NCI-H187 (cell line): ENCODE measurements at regions not wholly inside any gene's neighbourhood (a gene's known extent, or its start where the extent isn't known, plus 50 kb on each side); places are given as distances from the start of the nearest gene placed in this dataset.
"Not testable (repeated sequence)": the region's sequence is repeated elsewhere in the genome, so short reads cannot be mapped to it uniquely, and the experiment has no call there.

ENCODE experiments used
- DNase-seq, 2 experiments: peaks; one replicate each; lab custom pipeline; 2025; lab: John Stamatoyannopoulos, UW

DNA sequence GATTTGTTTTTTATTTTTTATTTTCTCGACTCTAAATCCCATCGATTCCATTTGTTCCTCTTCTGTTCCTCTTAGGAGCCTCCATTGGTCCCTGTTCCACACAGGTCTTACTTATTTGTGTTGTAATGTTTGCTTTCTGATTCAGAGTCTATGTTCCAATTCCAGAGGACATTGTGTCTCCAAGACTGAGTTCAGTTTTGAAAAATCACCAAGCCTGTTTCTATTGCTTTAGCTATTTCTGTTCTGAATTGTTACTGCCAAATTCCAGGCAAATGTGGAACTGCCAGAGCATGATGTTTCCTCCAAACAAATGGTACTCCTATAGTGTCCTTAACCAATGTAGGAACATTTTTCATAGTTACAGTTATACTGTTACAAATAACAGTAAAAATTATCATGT, 270.9 kb upstream of the SPTLC3 start:
- no peak for DNase-seq

DNA sequence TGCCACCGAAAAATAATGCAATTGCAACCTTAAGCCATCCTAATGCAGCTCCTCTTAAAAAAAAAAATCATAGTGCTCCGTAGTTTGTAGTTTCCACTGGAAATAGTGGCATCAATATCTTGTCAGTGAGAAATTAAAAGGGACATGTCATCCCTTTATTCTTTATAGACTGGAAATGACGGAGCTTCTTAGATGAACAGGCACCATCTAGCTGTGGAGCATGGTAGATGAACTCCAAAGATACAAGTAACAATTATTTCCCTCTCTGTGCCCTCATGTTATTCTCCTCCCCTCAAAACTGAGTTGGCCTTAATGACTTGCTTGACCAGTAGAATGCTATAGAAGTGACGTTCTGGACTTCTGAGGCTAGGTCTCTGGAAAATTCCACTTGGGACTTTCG, 268.1 kb upstream of the SPTLC3 start:
- DNase-seq = no peak

DNA sequence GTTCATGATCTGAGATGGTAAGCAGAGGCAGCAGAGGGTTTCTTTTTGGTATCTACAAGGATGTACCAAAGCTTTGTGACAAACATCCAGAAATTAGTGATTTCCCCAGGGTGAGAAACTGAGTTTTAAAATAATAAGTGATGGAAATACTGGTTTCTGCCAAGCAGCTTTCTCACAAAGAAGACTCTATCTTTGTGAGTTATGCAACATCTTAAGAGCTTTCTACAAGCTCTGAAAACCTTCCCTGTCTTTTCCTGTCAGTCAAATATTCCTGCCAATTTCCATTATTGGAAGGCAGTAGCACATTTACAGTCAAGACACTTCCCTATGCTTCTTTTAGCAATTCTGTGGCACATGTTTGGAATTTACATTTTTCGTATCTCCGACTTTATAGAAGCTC, 264.7 kb upstream of the SPTLC3 start:
- DNase-seq = no peak

DNA sequence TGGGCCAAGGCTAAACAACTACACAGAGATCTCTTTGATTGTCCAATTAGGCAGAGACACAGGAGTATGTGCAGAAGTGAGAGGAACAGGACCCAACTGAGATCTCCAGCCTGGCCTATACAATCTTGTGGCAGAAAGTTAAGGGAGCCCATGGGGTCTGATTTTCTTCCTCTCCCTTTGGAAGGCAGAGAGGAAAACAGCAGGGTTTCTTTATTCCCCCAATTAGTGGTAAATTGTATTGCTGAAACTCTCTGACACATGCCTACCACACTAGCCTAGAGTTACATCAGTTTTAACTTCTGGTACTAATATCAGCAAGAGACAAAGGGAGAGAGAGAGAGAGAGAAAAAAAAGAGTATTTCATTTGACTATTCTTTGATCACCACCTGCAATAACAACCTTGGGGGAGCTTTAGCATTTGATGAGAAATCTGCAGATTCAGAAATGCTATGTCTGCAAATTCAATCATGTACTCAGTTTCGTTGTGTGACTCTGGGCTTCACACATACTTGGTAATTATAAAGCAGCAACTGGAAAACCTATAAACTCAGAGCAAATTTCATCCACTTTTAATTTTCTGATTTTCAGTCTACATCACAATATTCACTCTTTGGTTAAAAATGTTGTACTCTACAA, 260.3 kb upstream of the SPTLC3 start:
- no peak for DNase-seq

DNA sequence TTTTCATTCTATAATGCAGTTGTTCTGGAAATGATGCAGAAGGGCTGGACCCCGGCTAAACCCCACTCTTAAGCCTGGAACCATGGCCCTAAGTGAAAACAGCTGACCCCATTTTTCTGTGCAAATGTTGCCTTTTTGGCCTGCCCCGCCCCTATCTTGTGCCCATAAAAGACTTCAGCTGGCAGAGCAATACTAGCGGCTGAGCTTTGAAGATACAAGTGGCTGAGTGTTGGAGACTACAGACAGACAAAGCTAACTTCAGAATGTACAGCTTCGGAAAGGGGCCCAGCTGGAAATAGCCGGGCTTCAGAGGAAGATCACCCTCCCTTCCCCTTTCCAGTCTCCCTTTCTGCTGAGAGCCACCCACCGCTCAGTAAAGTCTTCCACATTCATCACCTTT, 258.6 kb upstream of the SPTLC3 start:
- DNase-seq = no peak

DNA sequence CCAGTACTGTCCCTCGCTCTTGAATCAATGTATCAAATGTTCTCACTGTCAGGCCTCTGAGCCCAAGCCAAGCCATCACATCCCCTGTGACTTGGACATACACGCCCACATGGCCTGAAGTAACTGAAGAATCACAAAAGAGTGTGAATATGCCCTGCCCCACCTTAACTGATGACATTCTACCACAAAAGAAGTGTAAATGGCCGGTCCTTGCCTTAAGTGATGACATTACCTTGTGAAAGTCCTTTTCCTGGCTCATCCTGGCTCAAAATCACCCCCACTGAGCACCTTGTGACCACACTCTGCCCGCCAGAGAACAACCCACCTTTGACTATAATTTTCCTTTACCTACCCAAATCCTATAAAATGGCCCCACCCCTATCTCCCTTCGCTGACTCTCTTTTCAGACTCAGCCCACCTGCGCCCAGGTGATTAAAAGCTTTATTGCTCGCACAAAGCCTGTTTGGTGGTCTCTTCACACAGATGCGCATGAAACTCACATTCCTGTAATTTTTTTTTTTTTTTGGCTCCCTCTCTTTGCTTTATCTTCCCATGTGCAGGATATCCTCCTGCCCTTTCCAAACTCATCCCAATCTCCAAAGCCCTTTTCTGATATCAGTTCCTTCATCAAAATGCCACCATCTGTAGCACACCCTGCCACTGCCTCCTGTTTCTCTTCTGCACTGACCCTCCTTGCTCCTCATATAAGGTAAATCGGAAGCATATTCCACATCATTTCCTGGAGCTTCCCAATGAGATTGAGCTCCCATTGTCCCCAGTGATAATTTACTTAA, 255.7 kb upstream of the SPTLC3 start:
- not testable (repeated sequence) for DNase-seq

DNA sequence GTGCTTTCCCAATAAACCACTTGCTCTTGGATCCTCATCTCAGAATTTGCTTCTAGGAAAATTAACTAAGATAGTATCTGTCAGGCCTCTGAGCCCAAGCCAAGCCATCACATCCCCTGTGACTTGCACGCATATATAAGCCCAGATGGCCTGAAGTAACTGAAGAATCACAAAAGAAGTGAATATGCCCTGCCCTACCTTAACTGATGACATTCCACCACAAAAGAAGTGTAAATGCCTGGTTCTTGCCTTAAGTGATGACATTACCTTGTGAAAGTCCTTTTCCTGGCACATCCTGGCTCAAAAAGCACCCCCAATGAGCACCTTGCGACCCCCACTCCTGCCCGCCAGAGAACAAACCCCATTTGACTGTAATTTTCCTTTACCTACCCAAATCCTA, 255.0 kb upstream of the SPTLC3 start:
- not testable (repeated sequence) for DNase-seq

DNA sequence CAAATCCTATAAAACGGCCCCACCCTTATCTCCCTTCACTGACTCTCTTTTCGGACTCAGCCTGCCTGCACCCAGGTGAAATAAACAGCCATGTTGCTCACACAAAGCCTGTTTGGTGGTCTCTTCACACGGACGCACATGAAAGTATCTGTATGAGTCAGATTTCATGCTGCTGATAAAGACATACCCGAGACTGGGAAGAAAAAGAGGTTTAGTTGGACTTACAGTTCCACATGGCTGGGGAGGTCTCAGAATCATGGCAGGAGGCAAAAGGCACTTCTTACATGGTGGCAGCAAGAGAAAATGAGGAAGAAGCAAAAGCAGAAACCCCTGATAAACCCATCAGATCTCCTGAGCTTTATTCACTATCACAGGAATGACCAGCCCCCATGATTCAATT, 249.3 kb upstream of the SPTLC3 start:
- DNase-seq = not testable (repeated sequence)

DNA sequence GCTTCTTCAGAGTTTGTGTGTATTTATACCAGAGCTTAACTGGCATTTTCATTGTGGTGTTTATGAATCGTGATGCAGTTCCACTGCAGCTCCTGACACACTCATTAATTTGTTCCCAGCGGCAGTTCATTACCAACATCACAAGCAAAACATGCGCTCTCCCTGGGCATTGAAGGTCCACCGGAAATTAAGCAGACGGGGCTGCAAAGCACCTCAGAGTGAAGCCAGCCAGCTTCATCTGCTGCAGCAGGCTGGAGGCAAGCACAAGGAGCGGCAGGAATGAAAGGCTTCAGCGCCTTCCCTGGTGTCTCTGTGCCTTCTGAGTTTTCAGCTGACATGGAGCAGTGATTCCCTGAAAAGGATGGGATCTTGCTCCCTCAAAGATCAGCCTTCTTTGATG, 246.0 kb upstream of the SPTLC3 start:
- no peak for DNase-seq

DNA sequence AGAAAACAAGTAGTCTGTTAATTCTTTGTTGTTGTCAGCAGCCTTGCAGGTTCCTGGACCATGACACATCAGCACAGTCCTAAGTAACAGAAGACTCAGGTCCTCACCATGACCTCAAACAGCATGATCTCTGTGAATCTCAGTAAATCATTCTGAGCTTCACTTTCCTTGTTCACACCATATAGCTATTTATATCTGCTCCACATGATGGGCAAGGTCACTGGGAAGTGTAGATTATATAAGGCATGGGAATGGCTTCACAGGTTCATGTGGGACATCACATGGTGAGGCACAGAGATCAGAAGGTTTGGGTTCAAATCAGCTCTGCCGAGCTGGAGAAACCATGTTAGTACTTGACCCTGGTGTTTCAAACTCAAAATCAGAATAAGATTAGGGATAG, 245.4 kb upstream of the SPTLC3 start:
- DNase-seq = no peak

DNA sequence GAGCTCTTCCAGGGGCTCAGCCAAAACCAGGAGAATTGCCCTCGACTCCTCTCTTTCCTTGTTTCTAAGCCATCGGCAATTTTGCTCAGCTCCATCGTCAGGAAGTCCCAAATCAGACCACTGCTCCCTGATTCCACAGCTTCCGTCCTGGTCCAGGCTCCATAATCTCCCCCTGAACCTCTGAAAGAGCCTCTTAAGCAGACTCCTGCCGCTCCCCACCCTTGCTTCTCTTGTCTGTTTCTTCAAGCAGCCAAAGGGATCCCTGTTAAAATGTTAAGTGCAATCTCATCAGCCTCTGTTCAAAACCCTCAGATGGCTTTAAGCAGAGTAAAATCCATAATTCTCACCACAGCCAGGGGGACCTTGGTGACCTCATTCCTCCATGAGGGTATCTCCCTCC, 244.7 kb upstream of the SPTLC3 start:
- no peak for DNase-seq

DNA sequence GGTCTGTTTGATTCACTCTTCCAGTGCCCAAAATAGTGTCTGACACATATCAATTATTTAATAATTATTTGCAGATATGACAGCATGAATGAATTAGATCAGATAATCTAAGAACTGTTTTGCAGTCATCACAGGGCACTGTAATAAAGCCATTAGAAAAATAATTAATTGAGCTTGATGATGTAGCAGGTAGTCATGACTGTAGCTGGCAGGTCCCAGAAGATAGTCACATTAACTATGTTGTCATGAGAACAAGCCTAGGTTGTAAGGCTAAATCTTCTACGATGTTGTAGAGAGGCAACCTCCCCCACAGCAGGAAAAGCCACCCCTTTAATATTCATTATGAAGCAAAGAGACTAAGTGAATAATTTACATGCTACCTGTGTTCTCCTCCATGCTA, 243.9 kb upstream of the SPTLC3 start:
- no peak for DNase-seq

DNA sequence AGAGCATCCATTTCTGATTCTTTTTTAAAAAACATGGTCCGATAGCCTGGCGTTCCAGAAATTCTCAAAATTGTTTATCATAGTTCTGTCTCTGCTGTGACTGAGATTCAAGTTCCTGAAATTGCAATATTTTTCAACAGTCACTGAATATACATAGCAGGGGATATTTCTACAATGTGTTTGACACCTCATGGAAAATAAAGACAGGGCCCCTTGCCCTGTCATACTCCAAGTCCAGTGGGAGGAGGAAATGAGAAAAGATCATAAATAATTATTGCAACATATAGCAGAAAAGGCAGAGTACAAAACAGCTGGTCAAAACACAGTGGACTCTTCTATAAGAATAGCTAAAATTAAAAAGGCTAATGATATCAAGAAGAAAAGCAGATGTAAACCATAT, 234.8 kb upstream of the SPTLC3 start:
- DNase-seq = no peak

DNA sequence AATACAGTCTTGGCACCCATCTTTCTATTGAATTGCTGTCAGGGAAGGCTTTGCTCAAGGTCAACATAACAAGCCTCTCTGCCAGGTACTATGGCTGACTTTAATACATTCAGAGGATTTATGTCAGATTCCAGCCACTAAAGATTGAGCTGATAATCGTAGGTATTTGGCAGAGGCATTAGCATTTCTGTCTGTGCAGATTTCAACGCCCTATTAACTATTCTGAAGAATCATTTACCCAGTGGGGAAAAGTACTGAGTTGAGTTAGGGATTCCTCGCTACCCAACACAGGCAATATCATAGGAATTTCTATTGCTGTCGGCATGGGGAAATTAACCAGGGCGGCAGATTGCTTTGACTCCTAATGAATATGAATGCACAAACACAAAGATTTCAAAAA, 233.7 kb upstream of the SPTLC3 start:
- no peak for DNase-seq

DNA sequence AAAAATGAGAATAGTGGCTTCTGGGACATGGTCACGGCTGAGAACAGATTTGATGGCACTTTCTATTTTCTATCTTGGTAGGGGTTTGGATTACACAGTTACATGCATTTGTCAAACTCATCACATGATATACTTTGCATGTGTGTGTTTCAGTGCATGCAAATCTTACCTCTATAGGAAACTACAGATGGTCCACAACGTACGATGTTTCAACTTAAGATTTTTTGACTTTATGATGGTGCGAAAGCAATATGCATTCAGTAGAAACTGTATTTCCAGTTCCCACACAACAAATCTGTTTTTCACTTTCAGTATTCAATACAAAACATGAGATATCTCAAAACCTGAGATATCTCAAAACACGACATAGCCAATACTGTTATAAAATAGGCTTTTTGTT, 231.8 kb upstream of the SPTLC3 start:
- no peak for DNase-seq

DNA sequence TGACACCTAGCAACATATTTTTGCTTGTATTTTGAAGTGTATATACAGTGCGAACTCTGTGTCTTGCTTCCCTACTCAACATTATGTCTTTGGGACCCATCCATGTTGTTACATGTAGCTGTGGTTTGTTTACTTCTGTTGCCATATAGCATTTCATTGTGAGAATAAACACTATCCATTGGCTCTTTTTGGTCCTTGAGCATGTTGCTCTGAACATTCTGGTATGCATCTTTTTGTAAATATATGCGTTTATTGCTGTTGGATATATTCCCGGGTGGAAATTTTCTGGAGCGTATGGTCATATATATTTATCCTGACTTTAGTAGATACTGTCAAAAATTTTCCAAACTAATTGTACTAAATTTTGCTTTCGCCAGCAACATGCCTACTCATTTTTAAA, 222.5 kb upstream of the SPTLC3 start:
- DNase-seq = no peak

DNA sequence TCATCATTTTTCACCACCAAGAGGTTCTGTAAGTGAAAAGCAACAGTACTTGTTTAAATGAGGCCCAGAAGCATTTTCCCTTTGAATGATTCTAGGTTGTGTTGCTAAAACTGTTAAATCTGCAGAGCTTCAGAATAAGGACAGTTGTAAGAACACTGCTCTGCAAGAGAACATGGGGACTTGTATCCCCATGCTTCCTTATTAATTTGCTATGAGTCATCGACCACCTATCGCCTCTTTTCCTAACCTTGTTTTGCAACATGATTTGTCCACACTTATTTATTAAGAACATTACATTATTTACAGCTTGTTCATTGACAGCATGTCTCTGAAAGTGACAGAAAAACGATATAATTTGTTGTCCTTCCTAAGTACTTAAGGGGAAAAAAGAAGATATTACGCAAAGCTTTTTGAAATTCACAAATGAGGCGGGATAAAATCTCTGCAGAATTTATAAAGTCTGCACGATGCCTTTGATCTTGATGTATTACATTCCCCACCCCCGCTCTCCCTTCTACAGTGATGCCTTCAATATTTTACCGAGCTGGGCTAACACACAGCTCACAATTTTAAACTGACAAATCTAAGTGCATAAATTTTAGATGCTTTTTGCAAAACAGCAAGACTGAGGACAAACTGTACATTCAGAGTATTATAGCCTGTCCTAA, 220.0 kb upstream of the SPTLC3 start:
- DNase-seq = no peak

DNA sequence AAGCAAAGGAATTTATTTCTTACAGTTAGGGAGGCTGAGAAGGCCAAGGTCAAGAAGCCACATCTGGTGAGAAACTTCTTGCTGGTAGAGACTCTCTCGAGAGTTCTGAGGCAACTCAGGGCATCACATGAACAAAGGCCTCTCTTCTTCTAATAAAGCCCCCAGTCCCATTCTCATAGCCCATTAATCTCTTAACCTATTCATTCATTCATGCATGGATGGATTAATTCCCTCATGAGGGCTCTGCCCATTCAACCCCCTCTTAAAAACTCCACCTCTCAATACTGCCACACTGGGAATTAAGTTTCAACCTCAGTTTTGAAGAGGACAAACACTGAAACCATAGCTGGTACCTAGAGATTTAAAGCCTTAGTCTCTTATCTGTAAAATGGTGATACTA, 217.9 kb upstream of the SPTLC3 start:
- peak in 1 of 2 experiments; percentile 16 for DNase-seq

DNA sequence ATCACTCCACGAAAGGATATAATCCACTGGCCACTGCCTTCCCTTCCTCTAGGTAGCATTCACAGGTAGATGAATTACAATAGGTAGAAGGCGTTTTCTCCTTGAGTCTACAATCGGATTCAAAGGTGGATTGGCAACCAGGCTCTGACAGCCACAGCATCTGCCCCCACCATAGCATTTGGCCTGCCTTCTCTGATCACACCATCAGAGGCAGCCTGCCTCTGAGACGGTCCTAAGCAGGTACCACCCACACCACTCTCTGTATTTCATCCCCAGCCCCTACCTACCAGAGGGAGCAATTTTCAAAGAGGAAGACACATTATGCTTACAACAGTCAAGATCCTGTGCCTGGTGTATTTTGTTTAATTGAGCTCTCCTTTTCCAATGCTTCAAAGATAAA, 210.5 kb upstream of the SPTLC3 start:
- no peak for DNase-seq

DNA sequence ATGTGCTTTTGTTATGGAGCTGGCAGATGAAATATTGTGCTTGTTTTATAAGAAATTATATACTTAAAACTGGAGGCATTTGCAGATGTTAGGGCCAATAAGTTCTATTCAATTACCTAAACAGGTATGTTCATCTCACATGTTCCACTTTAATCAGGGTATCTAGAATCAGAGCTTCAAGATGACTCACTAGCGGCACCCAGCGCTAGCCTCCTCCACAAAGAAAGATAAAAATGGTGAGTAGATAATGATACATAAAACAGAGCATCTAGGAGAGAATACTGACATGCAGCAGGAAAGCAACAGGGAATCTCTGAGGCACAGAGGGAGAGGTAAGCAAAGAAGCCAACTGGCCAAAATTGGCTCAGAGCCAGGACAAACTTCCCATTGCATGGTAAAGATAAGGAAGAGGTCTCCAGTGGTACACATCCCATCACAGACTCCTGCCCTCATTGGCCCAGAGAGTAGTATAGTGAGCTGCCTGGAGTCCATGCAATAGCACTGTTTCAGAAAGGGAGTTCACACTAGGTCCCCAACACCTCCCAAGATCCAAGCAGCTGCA, 200.7 kb upstream of the SPTLC3 start:
- DNase-seq = no peak

DNA sequence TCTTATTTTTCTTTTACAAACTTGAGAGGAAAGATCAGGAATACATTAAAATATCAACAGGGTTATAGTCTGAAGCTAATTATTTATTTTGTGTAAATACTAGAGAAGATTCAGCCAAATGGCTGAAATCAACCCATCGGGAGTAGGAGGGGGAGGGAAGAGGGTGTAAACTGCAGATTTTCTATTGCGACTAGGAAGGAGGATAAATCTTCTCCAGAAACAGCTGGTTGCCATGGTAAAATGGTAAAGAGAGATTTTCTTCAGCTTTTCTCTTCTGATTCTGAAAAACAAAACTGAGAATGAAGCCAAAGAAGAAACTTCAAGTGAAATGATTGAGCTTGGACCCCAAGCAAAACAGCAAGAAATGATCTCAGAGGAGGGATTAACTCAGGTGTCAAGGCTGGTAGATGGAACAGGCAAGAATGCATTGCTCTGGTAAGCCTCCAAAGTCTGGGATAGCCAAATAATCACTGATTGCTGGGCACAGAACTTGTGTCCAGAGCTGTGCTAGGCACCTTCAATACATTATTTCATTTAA, 193.5 kb upstream of the SPTLC3 start:
- DNase-seq = no peak

DNA sequence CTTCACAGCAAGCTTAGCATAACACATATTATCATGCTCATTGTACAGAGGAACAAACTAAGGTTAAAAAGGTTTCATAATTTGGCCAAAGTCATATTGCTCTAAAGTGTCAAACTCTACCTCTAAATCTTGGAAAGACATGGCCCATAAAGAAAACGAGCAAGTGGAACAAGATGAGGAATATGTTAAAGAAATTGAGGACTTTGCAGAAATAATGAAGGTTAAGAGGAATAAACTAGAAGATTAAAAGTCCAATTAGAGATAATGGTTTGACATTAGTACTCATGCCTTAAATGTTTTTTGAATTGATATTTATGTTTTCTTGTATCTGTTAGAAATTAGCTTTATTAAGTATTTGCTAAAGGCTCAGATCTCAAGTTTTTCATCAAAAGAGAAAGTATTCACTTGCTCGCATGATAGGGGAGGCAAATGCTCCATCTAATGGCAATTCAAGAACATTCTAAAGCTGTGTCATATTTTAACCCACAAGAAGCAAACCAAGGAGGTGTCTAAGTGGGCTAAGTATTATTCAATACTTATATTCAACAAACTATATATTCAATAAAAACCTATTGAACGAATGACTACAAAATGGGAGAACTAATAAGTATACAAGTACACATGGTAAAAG, 192.9 kb upstream of the SPTLC3 start:
- no peak for DNase-seq
